ENCODE measurements at regions not wholly inside any gene's neighbourhood (a gene's known extent, or its start where the extent isn't known, plus 50 kb on each side); places are given as distances from the start of the nearest gene placed in this dataset.

DNA sequence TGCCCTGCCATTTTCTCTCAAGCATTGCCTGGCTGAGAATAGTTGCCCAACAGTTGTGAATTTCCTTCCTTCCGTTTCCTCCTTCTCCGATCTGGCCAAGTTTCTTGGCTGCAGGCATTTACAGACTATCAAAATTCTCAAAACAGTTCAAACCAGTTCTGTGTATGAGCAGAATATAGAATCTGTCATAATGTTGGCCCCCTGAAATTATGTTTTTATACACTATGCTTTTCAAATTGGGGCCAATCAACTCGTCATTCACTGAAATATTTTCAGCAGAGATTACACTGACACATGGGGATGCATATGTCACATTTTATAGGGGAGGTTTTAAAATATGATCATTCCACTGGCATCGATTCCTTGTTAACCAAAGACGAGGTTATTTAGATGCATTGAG lies 284.2 kb upstream of the TMTC4 start:
- Histone ChIP-seq H3K9ac (ENCODE audit: extremely low read depth, insufficient read length, low read length) (no peak overlapping the region), H4K5ac (ENCODE audit: insufficient read length, low read depth, low read length) (no peak overlapping the region), H3K56ac (ENCODE audit: insufficient read length, low read depth, low read length) (no peak overlapping the region), H2AK5ac (ENCODE audit: insufficient read length, low read length) (no peak overlapping the region), H3K4me2 (ENCODE audit: insufficient read depth, insufficient read length, low read length) (no peak overlapping the region), H3K27ac (ENCODE audit: insufficient read length, low read depth, low read length) (no peak overlapping the region), H3K9me3 (ENCODE audit: control insufficient read depth, low read depth, low read length) (no peaks in the 10 kb centered on the region), H2BK120ac (ENCODE audit: low read depth, low read length, poor library complexity, severe bottlenecking) (no peak overlapping the region), H3K14ac (ENCODE audit: insufficient read depth, low read length) (no peak overlapping the region), H3T11ph (ENCODE audit: low read length) (no peak overlapping the region), H2BK5ac (ENCODE audit: insufficient read length, low read length) (no peak overlapping the region), H3K79me1 (ENCODE audit: insufficient read depth, low read depth, low read length, poor library complexity, severe bottlenecking) (no peaks in the 10 kb centered on the region), H2BK20ac (ENCODE audit: low read depth, low read length, poor library complexity, severe bottlenecking) (no peak overlapping the region), H3K23me2 (ENCODE audit: insufficient read length, low read depth, low read length, poor library complexity, severe bottlenecking) (no peaks in the 10 kb centered on the region), H3K4ac (ENCODE audit: low read depth, low read length) (no peak overlapping the region), H3K18ac (ENCODE audit: insufficient read length, low read depth, low read length) (no peak overlapping the region), H3K4me1 (ENCODE audit: insufficient read depth, low read length) (no peaks in the 10 kb centered on the region), H2BK12ac (ENCODE audit: insufficient read length, low read depth, low read length) (no peak overlapping the region), H2BK15ac (ENCODE audit: low read depth, low read length) (no peak overlapping the region), H4K91ac (ENCODE audit: insufficient read length, low read depth, low read length) (no peak overlapping the region), H4K8ac (replicated peaks; ENCODE audit: insufficient read length, low read depth, low read length) (no peak overlapping the region), H3K79me2 (ENCODE audit: insufficient read depth, low read length) (no peaks in the 10 kb centered on the region), H4K20me1 (ENCODE audit: control insufficient read depth, insufficient read depth, insufficient read length) (no peaks in the 10 kb centered on the region), H3K23ac (ENCODE audit: insufficient read length, low read depth, low read length) (no peak overlapping the region), H3K27me3 (ENCODE audit: insufficient read depth, low read length) (no peaks in the 10 kb centered on the region), H2AFZ (ENCODE audit: low read length) (no peak overlapping the region)
- no peak overlapping the region for H3K4me3 Mint-ChIP-seq
- H3K4me1 Mint-ChIP-seq: no peaks in the 10 kb centered on the region
- H3K27ac Mint-ChIP-seq: no peak overlapping the region; a peak in 1 of 7 replicates
- peaks cover 1% of the 10 kb centered on the region for H3K27me3 Mint-ChIP-seq (ENCODE audit: low read depth)
- no CpG with 5 or more reads among the region's 5 CpGs for WGBS (ENCODE audit: extremely low coverage, insufficient read length, low lambda C conversion rate)
- no peaks in the 10 kb centered on the region for H3K36me3 Mint-ChIP-seq (ENCODE audit: insufficient read depth in 1 of 3, low read depth in 3 of 3)
- no peak for DNase-seq
- TF ChIP-seq, protein P1, sequence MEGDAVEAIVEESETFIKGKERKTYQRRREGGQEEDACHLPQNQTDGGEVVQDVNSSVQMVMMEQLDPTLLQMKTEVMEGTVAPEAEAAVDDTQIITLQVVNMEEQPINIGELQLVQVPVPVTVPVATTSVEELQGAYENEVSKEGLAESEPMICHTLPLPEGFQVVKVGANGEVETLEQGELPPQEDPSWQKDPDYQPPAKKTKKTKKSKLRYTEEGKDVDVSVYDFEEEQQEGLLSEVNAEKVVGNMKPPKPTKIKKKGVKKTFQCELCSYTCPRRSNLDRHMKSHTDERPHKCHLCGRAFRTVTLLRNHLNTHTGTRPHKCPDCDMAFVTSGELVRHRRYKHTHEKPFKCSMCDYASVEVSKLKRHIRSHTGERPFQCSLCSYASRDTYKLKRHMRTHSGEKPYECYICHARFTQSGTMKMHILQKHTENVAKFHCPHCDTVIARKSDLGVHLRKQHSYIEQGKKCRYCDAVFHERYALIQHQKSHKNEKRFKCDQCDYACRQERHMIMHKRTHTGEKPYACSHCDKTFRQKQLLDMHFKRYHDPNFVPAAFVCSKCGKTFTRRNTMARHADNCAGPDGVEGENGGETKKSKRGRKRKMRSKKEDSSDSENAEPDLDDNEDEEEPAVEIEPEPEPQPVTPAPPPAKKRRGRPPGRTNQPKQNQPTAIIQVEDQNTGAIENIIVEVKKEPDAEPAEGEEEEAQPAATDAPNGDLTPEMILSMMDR (conservative IDR thresholded peaks at IDR 0.05): no peak
- peaks cover 0 to 2% of the 10 kb centered on the region in 2 experiments; a peak in 4 of 5 replicates for H3K9me3 Mint-ChIP-seq

All from H9 (cell line).